GM23338 (cell line): ENCODE measurements at regions not wholly inside any gene's neighbourhood (a gene's known extent, or its start where the extent isn't known, plus 50 kb on each side); places are given as distances from the start of the nearest gene placed in this dataset.

ENCODE experiments used
- ATAC-seq: fragments of 200-7000 bp; cut with Tn5 transposase; 3 replicates; pipeline ENCODE4 v1.9.1; 2020
- DNase-seq: peaks from one replicate; pipeline ENCODE4 v3.0.0-alpha.2; 2015; ENCODE audit warnings: low spot score
- H2AFZ ChIP-seq: fragments of 200-600 bp; sonication (generic); 2 replicates; pipeline ENCODE4 v1.8.0; 2016; ENCODE audit warnings: antibody characterized with exemption, mild to moderate bottlenecking, moderate library complexity
- H3F3A ChIP-seq: fragments of 200-600 bp; sonication (generic); replicated peaks from 2 replicates; pipeline ENCODE4 v1.8.0; 2017; ENCODE audit warnings: antibody characterized with exemption, mixed run types, low read depth
- H3K27ac ChIP-seq: fragments of 200-600 bp; sonication (generic); 2 replicates; pipeline ENCODE4 v1.6.1; 2016; ENCODE audit warnings: low read depth
- H3K27me3 ChIP-seq: fragments of 200-600 bp; sonication (generic); 2 replicates; pipeline ENCODE4 v1.8.0; 2016; ENCODE audit warnings: mild to moderate bottlenecking, mixed run types, moderate library complexity; ENCODE audit not compliant: insufficient read depth
- H3K36me3 ChIP-seq: fragments of 200-600 bp; sonication (generic); 2 replicates; pipeline ENCODE4 v1.8.0; 2016; ENCODE audit warnings: mild to moderate bottlenecking; ENCODE audit not compliant: insufficient read depth
- H3K4me1 ChIP-seq: fragments of 200-600 bp; sonication (generic); 2 replicates; pipeline ENCODE4 v1.8.0; 2016; ENCODE audit warnings: mild to moderate bottlenecking, moderate library complexity; ENCODE audit not compliant: insufficient read depth
- H3K4me2 ChIP-seq: fragments of 200-600 bp; sonication (generic); 2 replicates; pipeline ENCODE4 v1.7.1; 2017; ENCODE audit warnings: mixed run types
- H3K4me3 ChIP-seq: fragments of 200-600 bp; sonication (generic); 2 replicates; pipeline ENCODE4 v1.6.1; 2016; ENCODE audit warnings: mixed run types
- H3K79me2 ChIP-seq: fragments of 200-600 bp; sonication (generic); replicated peaks from 2 replicates; pipeline ENCODE4 v1.8.0; 2017; ENCODE audit warnings: mild to moderate bottlenecking; ENCODE audit not compliant: insufficient read depth
- H3K9me2 ChIP-seq: fragments of 200-600 bp; sonication (generic); 2 replicates; pipeline ENCODE4 v1.8.0; 2017; ENCODE audit not compliant: insufficient read depth
- H4K20me1 ChIP-seq: fragments of 200-600 bp; sonication (generic); replicated peaks from 2 replicates; pipeline ENCODE4 v1.8.0; 2017; ENCODE audit warnings: mild to moderate bottlenecking; ENCODE audit not compliant: insufficient read depth
- H3K27ac Mint-ChIP-seq: 2 replicates; pipeline ENCODE4 v1.8.0; 2020; ENCODE audit warnings: inconsistent platforms, mild to moderate bottlenecking, moderate library complexity, mixed read lengths
- H3K27me3 Mint-ChIP-seq: 3 replicates; pipeline ENCODE4 v1.8.0; 2022; ENCODE audit warnings: low read depth, mild to moderate bottlenecking, moderate library complexity, mixed read lengths, inconsistent platforms; ENCODE audit not compliant: insufficient read depth, poor library complexity
- H3K36me3 Mint-ChIP-seq: 3 replicates; pipeline ENCODE4 v1.8.0; 2021; ENCODE audit warnings: low read depth, mild to moderate bottlenecking, inconsistent platforms, moderate library complexity, mixed read lengths
- H3K4me1 Mint-ChIP-seq: 3 replicates; pipeline ENCODE4 v1.8.0; 2020; ENCODE audit warnings: mild to moderate bottlenecking, inconsistent platforms, mixed read lengths
- H3K4me3 Mint-ChIP-seq: 3 replicates; pipeline ENCODE4 v1.8.0; 2021; ENCODE audit warnings: moderate library complexity, mild to moderate bottlenecking, inconsistent platforms, mixed read lengths
- H3K9me3 Mint-ChIP-seq: 3 replicates; pipeline ENCODE4 v1.8.0; 2020; ENCODE audit warnings: moderate library complexity, mild to moderate bottlenecking, inconsistent platforms, mixed read lengths
- CREB1 ChIP-seq: fragments of 250-450 bp; sonication (Bioruptor Pico); IDR thresholded peaks from 2 replicates; pipeline ENCODE4 v1.5.0; 2020; ENCODE audit warnings: low read depth, mild to moderate bottlenecking, moderate library complexity
- CTCF ChIP-seq, 2 experiments: fragments of 200-600 bp in 1 of 2; sonication (generic) in 1 of 2; conservative IDR thresholded peaks; 2 replicates each; pipeline versions ENCODE4 v1.5.1 to v1.6.1; 2016 to 2017; ENCODE audit warnings: antibody characterized with exemption in 2 of 2, low read depth in 2 of 2, mild to moderate bottlenecking in 2 of 2, moderate library complexity in 1 of 2
- ETS1 ChIP-seq: IDR thresholded peaks from 2 replicates; pipeline ENCODE4 v1.6.1; 2016; ENCODE audit warnings: antibody characterized with exemption
- EZH2 ChIP-seq: fragments of 200-600 bp; sonication (generic); IDR thresholded peaks from one replicate; pipeline ENCODE4 v1.8.0; 2017; ENCODE audit warnings: antibody characterized with exemption, mild to moderate bottlenecking, low read depth; ENCODE audit not compliant: unreplicated experiment
- EZH2phosphoT487 ChIP-seq: fragments of 200-600 bp; sonication (generic); IDR thresholded peaks from one replicate; pipeline ENCODE4 v1.8.1; 2018; ENCODE audit warnings: antibody characterized with exemption; ENCODE audit not compliant: unreplicated experiment
- JUNB ChIP-seq: IDR thresholded peaks from one replicate; pipeline ENCODE4 v1.6.1; 2016; ENCODE audit warnings: antibody characterized with exemption; ENCODE audit not compliant: unreplicated experiment
- NANOG ChIP-seq: IDR thresholded peaks from 2 replicates; pipeline ENCODE4 v1.6.1; 2016; ENCODE audit warnings: antibody characterized with exemption, borderline replicate concordance
- POLR2AphosphoS5 ChIP-seq: IDR thresholded peaks from 2 replicates; pipeline ENCODE4 v1.6.1; 2016; ENCODE audit warnings: antibody characterized with exemption, low read depth
- REST ChIP-seq: IDR thresholded peaks from one replicate; pipeline ENCODE4 v1.6.1; 2018; ENCODE audit warnings: antibody characterized with exemption; ENCODE audit not compliant: unreplicated experiment
- STAT1 ChIP-seq: IDR thresholded peaks from one replicate; pipeline ENCODE4 v1.6.1; 2016; ENCODE audit warnings: antibody characterized with exemption; ENCODE audit not compliant: unreplicated experiment
- ZNF114 ChIP-seq: fragments of 250-450 bp; sonication (Bioruptor Pico); IDR thresholded peaks from 2 replicates; pipeline ENCODE4 v1.5.0; 2020; ENCODE audit warnings: mild to moderate bottlenecking, moderate library complexity
- ZNF331 ChIP-seq: fragments of 250-450 bp; sonication (Bioruptor Pico); IDR thresholded peaks from 2 replicates; pipeline ENCODE4 v1.5.0; 2020; ENCODE audit warnings: low read depth, mild to moderate bottlenecking, moderate library complexity
- ZNF462 ChIP-seq: fragments of 250-450 bp; sonication (Bioruptor Pico); IDR thresholded peaks from 2 replicates; pipeline ENCODE4 v1.5.0; 2020; ENCODE audit warnings: mild to moderate bottlenecking, moderate library complexity

- no peaks in the 10 kb centered on the region for H3K27me3 ChIP-seq
- Mint-ChIP-seq H3K4me1 (no peaks in the 10 kb centered on the region), H3K9me3 (no peaks in the 10 kb centered on the region), H3K27ac (no peak overlapping the region), H3K36me3 (no peaks in the 10 kb centered on the region), H3K4me3 (no peak overlapping the region), H3K27me3 (peaks cover 4% of the 10 kb centered on the region)
- H3K79me2 ChIP-seq = no peaks in the 10 kb centered on the region
- no peaks in the 10 kb centered on the region for H3K36me3 ChIP-seq
- no peak overlapping the region for H3K4me3 ChIP-seq
- H3K4me2 ChIP-seq = no peak overlapping the region
- ATAC-seq (no peak), DNase-seq (no peak)
- H2AFZ ChIP-seq = no peak overlapping the region
- no peaks in the 10 kb centered on the region for H4K20me1 ChIP-seq
- no peaks in the 10 kb centered on the region for H3K9me2 ChIP-seq
- 0 out of 2 replicates have a peak, but pooled peaks cover 2% of the 10 kb centered on the region for H3F3A ChIP-seq
- TF ChIP-seq REST (no peak), JUNB (no peak), ETS1 (no peak), STAT1 (no peak), CREB1 (CRISPR knock-in tag) (no peak), ZNF462 (CRISPR knock-in tag) (no peak), POLR2AphosphoS5 (no peak), EZH2 (no peak), EZH2phosphoT487 (no peak), CTCF (conservative IDR thresholded peaks at IDR 0.05; ENCODE audit: low read depth in 2 of 2) (no peak), ZNF331 (CRISPR knock-in tag) (no peak), NANOG (no peak), ZNF114 (no peak)
- H3K4me1 ChIP-seq = no peaks in the 10 kb centered on the region
- H3K27ac ChIP-seq = no peak overlapping the region
Observed at GRCh38 chr2:609881-610280, 67.3 kb downstream of the TMEM18 start.
